IMR-90 (cell line): ENCODE measurements at regions not wholly inside any gene's neighbourhood (a gene's known extent, or its start where the extent isn't known, plus 50 kb on each side); places are given as distances from the start of the nearest gene placed in this dataset.

Source experiments
- ATAC-seq: fragments of 200-7000 bp; cut with Tn5 transposase; 2 replicates; pipeline ENCODE4 v1.9.1; 2020; ENCODE audit warnings: low read depth, mild to moderate bottlenecking, moderate library complexity
- BruUV-seq: library from RNA; stranded (reverse); fragments of 400-500 nt; replicated peaks from 2 replicates; lab custom pipeline; 2021; lab: Mats Ljungman, UMichigan
- CTCF ChIA-PET: fragments of 300-600 bp; formaldehyde crosslinking; extraction: SDS; loops from one replicate; lab custom pipeline; 2021; ENCODE audit warnings: antibody characterized with exemption; lab: Yijun Ruan, JAX
- POLR2A ChIA-PET: fragments of 300-600 bp; sonication (Branson Sonifier 250); formaldehyde crosslinking; loops from one replicate; lab custom pipeline; 2022; ENCODE audit warnings: antibody characterized with exemption; ENCODE audit not compliant: unreplicated experiment; lab: Charles Lee
- DNase-seq: peaks from one replicate; pipeline ENCODE4 v3.0.0; 2013
- H2AFZ ChIP-seq: replicated peaks from 2 replicates; pipeline ENCODE3; 2013; ENCODE audit warnings: low read length, mild to moderate bottlenecking; ENCODE audit not compliant: poor library complexity
- H2AK5ac ChIP-seq: 2 replicates; pipeline ENCODE4 v1.6.1; 2013; ENCODE audit warnings: low read depth, low read length, inconsistent platforms
- H2AK9ac ChIP-seq: replicated peaks from 2 replicates; pipeline ENCODE3; 2013; ENCODE audit warnings: mild to moderate bottlenecking, low read depth, low read length, moderate library complexity; ENCODE audit not compliant: poor library complexity
- H2BK120ac ChIP-seq: 2 replicates; pipeline ENCODE4 v1.6.1; 2013; ENCODE audit warnings: low read depth, low read length, inconsistent platforms
- H2BK15ac ChIP-seq: 3 replicates; pipeline ENCODE4 v1.6.1; 2013; ENCODE audit warnings: low read depth, low read length, inconsistent platforms
- H2BK20ac ChIP-seq: 2 replicates; pipeline ENCODE4 v1.6.1; 2013; ENCODE audit warnings: low read depth, mild to moderate bottlenecking, inconsistent platforms, low read length, moderate library complexity
- H2BK5ac ChIP-seq: 2 replicates; pipeline ENCODE4 v1.6.1; 2013; ENCODE audit warnings: mild to moderate bottlenecking, low read depth, low read length, inconsistent platforms; ENCODE audit not compliant: poor library complexity, severe bottlenecking
- H3K14ac ChIP-seq: replicated peaks from 2 replicates; pipeline ENCODE4 v1.6.1; 2013; ENCODE audit warnings: low read depth, low read length, inconsistent platforms
- H3K18ac ChIP-seq: 2 replicates; pipeline ENCODE4 v1.6.1; 2013; ENCODE audit warnings: low read depth, low read length, control low read depth
- H3K23ac ChIP-seq: 2 replicates; pipeline ENCODE4 v1.6.1; 2013; ENCODE audit warnings: low read depth, low read length, inconsistent platforms
- H3K27ac ChIP-seq: 2 replicates; pipeline ENCODE4 v1.5.1; 2013; ENCODE audit warnings: mild to moderate bottlenecking, control low read depth, low read length; ENCODE audit not compliant: insufficient read depth
- H3K27me3 ChIP-seq: 2 replicates; pipeline ENCODE4 v1.6.1; 2013; ENCODE audit warnings: low read length; ENCODE audit not compliant: control insufficient read depth, insufficient read depth
- H3K36me3 ChIP-seq: 2 replicates; pipeline ENCODE4 v1.6.1; 2013; ENCODE audit warnings: low read length, mixed read lengths; ENCODE audit not compliant: control insufficient read depth, insufficient read depth
- H3K4ac ChIP-seq: 2 replicates; pipeline ENCODE4 v1.6.1; 2013; ENCODE audit warnings: low read depth, low read length, inconsistent platforms
- H3K4me1 ChIP-seq: 2 replicates; pipeline ENCODE4 v1.6.1; 2013; ENCODE audit warnings: low read length, mixed read lengths; ENCODE audit not compliant: control insufficient read depth, insufficient read depth
- H3K4me2 ChIP-seq: 2 replicates; pipeline ENCODE4 v1.6.1; 2013; ENCODE audit warnings: low read depth, mild to moderate bottlenecking, control low read depth, low read length, moderate library complexity
- H3K4me3 ChIP-seq: 2 replicates; pipeline ENCODE4 v1.5.1; 2013; ENCODE audit warnings: low read depth, mild to moderate bottlenecking, control low read depth, low read length, moderate library complexity; ENCODE audit not compliant: insufficient read depth
- H3K56ac ChIP-seq: 2 replicates; pipeline ENCODE4 v1.6.1; 2013; ENCODE audit warnings: low read length, inconsistent platforms; ENCODE audit not compliant: insufficient read depth; ENCODE audit errors: extremely low read depth
- H3K79me1 ChIP-seq, 2 experiments: 2 replicates each; pipeline ENCODE4 v1.6.1; 2013; ENCODE audit warnings: low read length in 2 of 2, inconsistent platforms in 1 of 2, low read depth in 1 of 2
- H3K9ac ChIP-seq: 2 replicates; pipeline ENCODE4 v1.6.1; 2013; ENCODE audit warnings: low read depth, low read length, control low read depth
- H3K9me1 ChIP-seq: 2 replicates; pipeline ENCODE4 v1.6.1; 2013; ENCODE audit warnings: low read length, inconsistent platforms; ENCODE audit not compliant: insufficient read depth
- H3K9me3 ChIP-seq: 2 replicates; pipeline ENCODE4 v1.6.1; 2013; ENCODE audit warnings: low read length; ENCODE audit not compliant: control insufficient read depth, insufficient read depth
- H4K20me1 ChIP-seq: 2 replicates; pipeline ENCODE4 v1.6.1; 2013; ENCODE audit warnings: low read length, inconsistent platforms; ENCODE audit not compliant: insufficient read depth
- H4K5ac ChIP-seq: 2 replicates; pipeline ENCODE4 v1.6.1; 2013; ENCODE audit warnings: mild to moderate bottlenecking, low read depth, low read length, control low read depth
- H4K8ac ChIP-seq, 2 experiments: 2 replicates each; pipeline ENCODE4 v1.6.1; 2013; ENCODE audit warnings: low read depth in 2 of 2, low read length in 2 of 2, control low read depth in 1 of 2, inconsistent platforms in 1 of 2
- H4K91ac ChIP-seq: 2 replicates; pipeline ENCODE4 v1.6.1; 2013; ENCODE audit warnings: low read depth, low read length, inconsistent platforms; ENCODE audit not compliant: insufficient read depth
- CEBPB ChIP-seq: IDR thresholded peaks from 2 replicates; pipeline ENCODE4 v1.6.1; 2012; ENCODE audit warnings: low read depth, low read length, improper control_type of control experiment
- CHD1 ChIP-seq: IDR thresholded peaks from 2 replicates; pipeline ENCODE4 v1.6.1; 2012; ENCODE audit warnings: low read depth, low read length, improper control_type of control experiment
- RAD21 ChIP-seq: IDR thresholded peaks from 2 replicates; pipeline ENCODE4 v1.6.1; 2012; ENCODE audit warnings: low read length, improper control_type of control experiment
- SMC3 ChIP-seq: fragments of 150-350 bp; IDR thresholded peaks from 2 replicates; pipeline ENCODE4 v1.6.1; 2016; ENCODE audit warnings: low read depth, mild to moderate bottlenecking, antibody characterized with exemption, low read length, moderate library complexity
- WGBS, 2 experiments: methylation state at CpG; one replicate each; pipeline versions ENCODE4 v1.1.5 to v1.1.7; 2013; ENCODE audit warnings: missing lambda C conversion rate in 2 of 2; ENCODE audit not compliant: insufficient read length in 1 of 2; ENCODE audit errors: extremely low coverage in 2 of 2; 5-methylcytosine and 5-hydroxymethylcytosine counted together
- dilution Hi-C: fragments of 300-500 bp; cut with HindIII; formaldehyde crosslinking; loops from one replicate; pipeline ENCODE4 v1.14.3; 2018; ENCODE audit warnings: low sequenced_read_pairs; ENCODE audit not compliant: unreplicated experiment
- in situ Hi-C: fragments of 300-500 bp; cut with MboI; formaldehyde crosslinking; loops from 3 replicates; pipeline ENCODE4 v1.14.3; 2019; ENCODE audit warnings: low sequenced_read_pairs, inconsistent platforms, mixed read lengths
- intact Hi-C: fragments of 100-400 bp; cut with micrococcal nuclease; formaldehyde crosslinking; loops from 2 replicates; pipeline ENCODE4 v1.10.0; 2022
- TF ChIP-seq, protein P1 (sequence below): fragments of 150-350 bp; IDR thresholded peaks from 2 replicates; pipeline ENCODE4 v1.6.1; 2017; ENCODE audit warnings: mild to moderate bottlenecking, antibody characterized with exemption, low read length, low read depth

DNA sequence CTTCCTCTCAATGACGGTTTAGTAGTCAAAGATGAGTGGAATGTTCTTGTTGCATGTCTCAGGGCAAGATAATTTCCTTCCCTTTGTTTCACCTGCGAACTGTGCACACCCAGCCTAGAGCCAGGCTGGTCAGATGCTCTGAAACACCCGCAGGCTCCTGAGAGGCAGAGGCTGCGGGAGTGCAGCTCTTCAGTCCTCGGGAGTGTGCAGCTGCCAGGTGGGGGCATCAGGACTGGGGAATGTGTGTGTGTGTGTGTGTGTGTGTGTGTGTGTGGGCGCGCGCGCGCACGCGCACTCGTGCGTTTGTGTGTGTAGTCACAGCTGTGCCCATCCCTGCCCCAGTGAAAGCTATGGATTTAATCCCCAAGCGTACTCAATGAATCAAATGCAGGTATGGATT, 136.2 kb upstream of the NTM start:
- H4K20me1 ChIP-seq: no peaks in the 10 kb centered on the region
- no peak overlapping the region for H2BK15ac ChIP-seq
- no peak overlapping the region for H3K4ac ChIP-seq
- H4K8ac ChIP-seq: no peak overlapping the region
- no peak overlapping the region for H3K23ac ChIP-seq
- ChIA-PET POLR2A (interaction anchor here (0.5 kb wide), 1 partner anchor 306 kb away, joined by 6 read pairs; no protein-coding TSS in a partner anchor), CTCF (no interaction called here)
- H4K91ac ChIP-seq: no peak overlapping the region
- no peak for TF ChIP-seq SMC3
- TF ChIP-seq RAD21: no peak
- TF ChIP-seq CEBPB: no peak
- no peak for TF ChIP-seq CHD1
- TF ChIP-seq, protein P1, sequence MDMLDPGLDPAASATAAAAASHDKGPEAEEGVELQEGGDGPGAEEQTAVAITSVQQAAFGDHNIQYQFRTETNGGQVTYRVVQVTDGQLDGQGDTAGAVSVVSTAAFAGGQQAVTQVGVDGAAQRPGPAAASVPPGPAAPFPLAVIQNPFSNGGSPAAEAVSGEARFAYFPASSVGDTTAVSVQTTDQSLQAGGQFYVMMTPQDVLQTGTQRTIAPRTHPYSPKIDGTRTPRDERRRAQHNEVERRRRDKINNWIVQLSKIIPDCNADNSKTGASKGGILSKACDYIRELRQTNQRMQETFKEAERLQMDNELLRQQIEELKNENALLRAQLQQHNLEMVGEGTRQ: no peak
- intact Hi-C loops: no loop called here
- no peak overlapping the region for H3K4me2 ChIP-seq
- no peak overlapping the region for H4K5ac ChIP-seq
- ATAC-seq (no peak), DNase-seq (no peak)
- H3K9me1 ChIP-seq: no peaks in the 10 kb centered on the region
- no peak overlapping the region for H3K56ac ChIP-seq
- H3K36me3 ChIP-seq: no peaks in the 10 kb centered on the region
- H2AK5ac ChIP-seq: no peak overlapping the region
- no peaks in the 10 kb centered on the region for H3K4me1 ChIP-seq
- H2AFZ ChIP-seq: no peak overlapping the region
- H2BK5ac ChIP-seq: no peak overlapping the region
- WGBS, 2 experiments: 76% methylated on average over 2 of the region's 15 CpGs; no CpG with 5 or more reads in 1 of the 2 experiments
- no peak overlapping the region for H3K9ac ChIP-seq
- no peak overlapping the region for H2BK120ac ChIP-seq
- dilution Hi-C loops: no loop called here
- no peak overlapping the region for H3K27ac ChIP-seq
- in situ Hi-C loops: no loop called here
- no peak overlapping the region for H3K18ac ChIP-seq
- H3K4me3 ChIP-seq: no peak overlapping the region
- H2BK20ac ChIP-seq: no peak overlapping the region
- BruUV-seq: no TSS peak
- H3K79me1 ChIP-seq: no peaks in the 10 kb centered on the region
- peaks cover 7% of the 10 kb centered on the region for H3K27me3 ChIP-seq
- H3K14ac ChIP-seq: no peak overlapping the region
- no peaks in the 10 kb centered on the region for H3K9me3 ChIP-seq
- H2AK9ac ChIP-seq: no peak overlapping the region
